ENCODE measurements at regions not wholly inside any gene's neighbourhood (a gene's known extent, or its start where the extent isn't known, plus 50 kb on each side); places are given as distances from the start of the nearest gene placed in this dataset.

DNA sequence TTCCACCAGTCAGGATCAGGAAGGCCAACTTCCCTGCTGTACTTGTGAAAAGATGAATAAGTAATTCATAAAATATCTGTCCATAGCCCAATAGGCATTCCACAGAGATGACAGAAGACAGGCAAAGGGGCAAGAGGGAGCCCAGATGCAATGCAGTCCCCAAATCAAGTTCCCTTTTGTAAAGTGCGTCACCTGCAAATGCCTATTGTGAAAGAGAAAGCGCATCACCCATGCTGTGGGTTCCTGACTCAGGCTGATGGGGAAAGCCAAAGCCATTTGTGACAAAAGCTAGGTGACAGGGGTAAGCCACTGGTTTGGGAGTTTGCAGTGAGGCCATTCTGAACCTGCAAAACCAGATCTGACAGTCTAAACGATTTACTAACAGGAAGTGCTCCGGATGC is 157.5 kb upstream of the ZNF536 start:
- Histone ChIP-seq H3F3A (ENCODE audit: control insufficient read depth, insufficient read depth) (no peaks in the 10 kb centered on the region), H3K4me1 (ENCODE audit: control insufficient read depth, low read length) (no peaks in the 10 kb centered on the region), H3K79me2 (ENCODE audit: control insufficient read depth, low read length) (no peaks in the 10 kb centered on the region), H4K20me1 (ENCODE audit: control insufficient read depth, insufficient read depth, low read depth, low read length) (no peaks in the 10 kb centered on the region), H3K36me3 (ENCODE audit: control insufficient read depth, low read length) (no peaks in the 10 kb centered on the region), H3K4me3 (ENCODE audit: low read length) (no peak overlapping the region), H3K4me2 (ENCODE audit: low read length) (no peak overlapping the region), H3K9me2 (replicated peaks; ENCODE audit: control insufficient read depth, low read length) (no peaks in the 10 kb centered on the region), H3K27me3 (ENCODE audit: control insufficient read depth, low read length) (no peaks in the 10 kb centered on the region), H3K9me3 (ENCODE audit: control insufficient read depth, insufficient read depth, low read length) (no peaks in the 10 kb centered on the region), H3K27ac (ENCODE audit: low read depth, low read length) (no peak overlapping the region)
- TF ChIP-seq, protein P1, sequence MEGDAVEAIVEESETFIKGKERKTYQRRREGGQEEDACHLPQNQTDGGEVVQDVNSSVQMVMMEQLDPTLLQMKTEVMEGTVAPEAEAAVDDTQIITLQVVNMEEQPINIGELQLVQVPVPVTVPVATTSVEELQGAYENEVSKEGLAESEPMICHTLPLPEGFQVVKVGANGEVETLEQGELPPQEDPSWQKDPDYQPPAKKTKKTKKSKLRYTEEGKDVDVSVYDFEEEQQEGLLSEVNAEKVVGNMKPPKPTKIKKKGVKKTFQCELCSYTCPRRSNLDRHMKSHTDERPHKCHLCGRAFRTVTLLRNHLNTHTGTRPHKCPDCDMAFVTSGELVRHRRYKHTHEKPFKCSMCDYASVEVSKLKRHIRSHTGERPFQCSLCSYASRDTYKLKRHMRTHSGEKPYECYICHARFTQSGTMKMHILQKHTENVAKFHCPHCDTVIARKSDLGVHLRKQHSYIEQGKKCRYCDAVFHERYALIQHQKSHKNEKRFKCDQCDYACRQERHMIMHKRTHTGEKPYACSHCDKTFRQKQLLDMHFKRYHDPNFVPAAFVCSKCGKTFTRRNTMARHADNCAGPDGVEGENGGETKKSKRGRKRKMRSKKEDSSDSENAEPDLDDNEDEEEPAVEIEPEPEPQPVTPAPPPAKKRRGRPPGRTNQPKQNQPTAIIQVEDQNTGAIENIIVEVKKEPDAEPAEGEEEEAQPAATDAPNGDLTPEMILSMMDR (IDR thresholded peaks at IDR 0.05; ENCODE audit: low read depth, low read length, poor library complexity, severe bottlenecking): no peak
- no peak for TF ChIP-seq EZH2phosphoT487 (IDR thresholded peaks at IDR 0.05; ENCODE audit: borderline replicate concordance, low read length)

DNA sequence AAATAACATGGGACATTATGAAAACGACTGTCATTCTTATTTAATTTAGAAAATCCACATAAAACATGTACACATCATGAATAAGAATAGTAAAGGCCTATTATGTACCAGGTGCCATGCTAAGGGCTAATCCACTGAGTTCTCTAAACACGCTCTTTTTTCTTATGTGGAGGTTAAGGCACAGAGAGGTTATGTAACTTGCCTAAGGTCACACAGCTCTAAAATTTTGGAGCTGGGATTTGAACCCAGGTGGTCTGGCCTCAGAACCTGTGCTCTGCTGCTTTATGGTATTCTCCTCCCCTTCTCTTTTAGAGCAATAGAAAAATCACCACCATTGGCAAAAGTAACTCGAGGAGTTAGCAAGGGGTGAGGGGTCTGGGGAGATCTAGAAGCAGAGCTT is 156.9 kb upstream of the ZNF536 start:
- Histone ChIP-seq H4K20me1 (ENCODE audit: control insufficient read depth, insufficient read depth, low read depth, low read length) (no peaks in the 10 kb centered on the region), H3K4me1 (ENCODE audit: control insufficient read depth, low read length) (no peaks in the 10 kb centered on the region), H3K27me3 (ENCODE audit: control insufficient read depth, low read length) (no peaks in the 10 kb centered on the region), H3F3A (ENCODE audit: control insufficient read depth, insufficient read depth) (no peaks in the 10 kb centered on the region), H3K9me3 (ENCODE audit: control insufficient read depth, insufficient read depth, low read length) (no peaks in the 10 kb centered on the region), H3K4me2 (ENCODE audit: low read length) (no peak overlapping the region), H3K36me3 (ENCODE audit: control insufficient read depth, low read length) (no peaks in the 10 kb centered on the region), H3K4me3 (ENCODE audit: low read length) (no peak overlapping the region), H3K27ac (ENCODE audit: low read depth, low read length) (no peak overlapping the region), H3K79me2 (ENCODE audit: control insufficient read depth, low read length) (no peaks in the 10 kb centered on the region), H3K9me2 (replicated peaks; ENCODE audit: control insufficient read depth, low read length) (no peaks in the 10 kb centered on the region)
- TF ChIP-seq, protein P1 (IDR thresholded peaks at IDR 0.05; ENCODE audit: low read depth, low read length, poor library complexity, severe bottlenecking): no peak
- TF ChIP-seq EZH2phosphoT487 (IDR thresholded peaks at IDR 0.05; ENCODE audit: borderline replicate concordance, low read length): no peak

DNA sequence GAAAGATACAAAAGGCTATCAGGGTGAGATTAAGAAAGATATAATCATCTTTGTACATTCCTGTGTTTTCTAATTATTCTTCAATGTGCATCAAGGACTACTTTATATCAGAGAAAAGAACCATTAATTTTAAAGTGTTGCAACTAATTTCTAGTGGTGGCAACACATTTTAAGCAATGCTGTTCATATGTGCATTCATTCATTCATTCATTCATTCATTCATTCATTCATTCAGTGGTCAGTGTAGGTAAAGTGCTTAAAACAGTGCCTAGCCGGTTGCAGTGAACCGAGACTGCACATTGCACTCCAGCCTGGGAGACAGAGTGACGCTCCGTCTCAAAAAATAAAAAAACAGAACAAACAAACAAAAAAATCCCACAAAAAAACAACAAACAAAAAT is 155.7 kb upstream of the ZNF536 start:
- Histone ChIP-seq H3K4me1 (ENCODE audit: control insufficient read depth, low read length) (no peaks in the 10 kb centered on the region), H4K20me1 (ENCODE audit: control insufficient read depth, insufficient read depth, low read depth, low read length) (no peaks in the 10 kb centered on the region), H3K4me2 (ENCODE audit: low read length) (no peak overlapping the region), H3K27ac (ENCODE audit: low read depth, low read length) (no peak overlapping the region), H3K27me3 (ENCODE audit: control insufficient read depth, low read length) (no peaks in the 10 kb centered on the region), H3K4me3 (ENCODE audit: low read length) (no peak overlapping the region), H3F3A (ENCODE audit: control insufficient read depth, insufficient read depth) (no peaks in the 10 kb centered on the region), H3K9me3 (ENCODE audit: control insufficient read depth, insufficient read depth, low read length) (no peaks in the 10 kb centered on the region), H3K9me2 (replicated peaks; ENCODE audit: control insufficient read depth, low read length) (no peaks in the 10 kb centered on the region), H3K79me2 (ENCODE audit: control insufficient read depth, low read length) (no peaks in the 10 kb centered on the region), H3K36me3 (ENCODE audit: control insufficient read depth, low read length) (no peaks in the 10 kb centered on the region)
- TF ChIP-seq EZH2phosphoT487 (IDR thresholded peaks at IDR 0.05; ENCODE audit: borderline replicate concordance, low read length): no peak
- TF ChIP-seq, protein P1 (IDR thresholded peaks at IDR 0.05; ENCODE audit: low read depth, low read length, poor library complexity, severe bottlenecking): no peak

DNA sequence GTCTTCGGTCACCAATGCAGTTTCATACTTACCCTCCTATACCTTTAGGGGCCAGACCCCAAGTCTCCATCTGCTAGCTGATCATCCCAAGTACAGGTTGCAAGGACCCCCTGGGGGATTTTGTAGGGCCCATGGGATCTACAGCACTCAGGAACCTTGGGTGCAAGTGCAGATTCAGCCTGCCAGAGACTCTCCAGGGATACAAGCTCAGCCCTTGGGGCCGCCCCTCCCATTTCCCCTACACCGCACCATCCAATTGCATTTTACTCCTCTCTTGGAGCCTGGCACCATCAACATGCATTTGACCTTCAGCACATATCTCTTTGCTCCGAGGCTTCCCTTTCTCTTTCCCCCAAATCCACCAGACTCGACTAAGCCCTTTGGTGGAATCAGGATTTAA is 154.7 kb upstream of the ZNF536 start:
- no peaks in the 10 kb centered on the region for H3K4me1 ChIP-seq (ENCODE audit: control insufficient read depth, low read length)
- TF ChIP-seq, protein P1 (IDR thresholded peaks at IDR 0.05; ENCODE audit: low read depth, low read length, poor library complexity, severe bottlenecking): no peak
- no peak for TF ChIP-seq EZH2phosphoT487 (IDR thresholded peaks at IDR 0.05; ENCODE audit: borderline replicate concordance, low read length)
- no peaks in the 10 kb centered on the region for H3K9me3 ChIP-seq (ENCODE audit: control insufficient read depth, insufficient read depth, low read length)
- no peaks in the 10 kb centered on the region for H3K9me2 ChIP-seq (replicated peaks; ENCODE audit: control insufficient read depth, low read length)
- H3K4me2 ChIP-seq (ENCODE audit: low read length): no peak overlapping the region
- no peaks in the 10 kb centered on the region for H3K27me3 ChIP-seq (ENCODE audit: control insufficient read depth, low read length)
- no peaks in the 10 kb centered on the region for H4K20me1 ChIP-seq (ENCODE audit: control insufficient read depth, insufficient read depth, low read depth, low read length)
- H3F3A ChIP-seq (ENCODE audit: control insufficient read depth, insufficient read depth): no peaks in the 10 kb centered on the region
- H3K4me3 ChIP-seq (ENCODE audit: low read length): no peak overlapping the region
- H3K79me2 ChIP-seq (ENCODE audit: control insufficient read depth, low read length): no peaks in the 10 kb centered on the region
- H3K27ac ChIP-seq (ENCODE audit: low read depth, low read length): no peak overlapping the region
- H3K36me3 ChIP-seq (ENCODE audit: control insufficient read depth, low read length): no peaks in the 10 kb centered on the region

Data from DOHH2 (cell line).